ENCODE measurements at regions not wholly inside any gene's neighbourhood (a gene's known extent, or its start where the extent isn't known, plus 50 kb on each side); places are given as distances from the start of the nearest gene placed in this dataset.

- H3K27me3 ChIP-seq (replicated peaks; ENCODE audit: insufficient read depth): no peaks in the 10 kb centered on the region
Measured at GRCh38 chr18:76219023-76219422, 276.0 kb downstream of the ZNF516 start.

GRCh38 chr18:76216096-76216495 is 278.9 kb downstream of the ZNF516 start:
- no peak for ATAC-seq (ENCODE audit: insufficient number of reproducible peaks, low FRiP score, low read depth)
- H3K9me3 ChIP-seq: no peaks in the 10 kb centered on the region
- H3K27ac ChIP-seq: no peak overlapping the region
- no peak for DNase-seq (ENCODE audit: low spot score)
- no peaks in the 10 kb centered on the region for H3K36me3 ChIP-seq
- H3K4me3 ChIP-seq: no peak overlapping the region
- TF ChIP-seq CTCF (IDR thresholded peaks at IDR 0.05): no peak
- no peaks in the 10 kb centered on the region for H3K4me1 ChIP-seq (ENCODE audit: control insufficient read depth in 1 of 2, low read depth in 2 of 2)
- no peaks in the 10 kb centered on the region for H3K27me3 ChIP-seq (replicated peaks; ENCODE audit: insufficient read depth)

More at GRCh38 chr18:76219023-76219422, 276.0 kb downstream of the ZNF516 start:
- Histone ChIP-seq H3K9me3 (no peaks in the 10 kb centered on the region), H3K4me1 (ENCODE audit: control insufficient read depth in 1 of 2, low read depth in 2 of 2) (no peaks in the 10 kb centered on the region), H3K4me3 (no peak overlapping the region), H3K36me3 (no peaks in the 10 kb centered on the region), H3K27ac (no peak overlapping the region)
- no peak for DNase-seq (ENCODE audit: low spot score)
- ATAC-seq (ENCODE audit: insufficient number of reproducible peaks, low FRiP score, low read depth): no peak
- TF ChIP-seq CTCF (IDR thresholded peaks at IDR 0.05): no peak

- no peak for DNase-seq (ENCODE audit: low spot score)
- no peak for TF ChIP-seq CTCF (IDR thresholded peaks at IDR 0.05)
Measured at GRCh38 chr18:76213991-76214390, 281.1 kb downstream of the ZNF516 start.

GRCh38 chr18:76212960-76213359 is 282.1 kb downstream of the ZNF516 start:
- TF ChIP-seq CTCF (IDR thresholded peaks at IDR 0.05): no peak
- no peaks in the 10 kb centered on the region for H3K9me3 ChIP-seq
- DNase-seq (ENCODE audit: low spot score) (no peak), ATAC-seq (ENCODE audit: insufficient number of reproducible peaks, low FRiP score, low read depth) (no peak)
- H3K27me3 ChIP-seq (replicated peaks; ENCODE audit: insufficient read depth): no peaks in the 10 kb centered on the region
- H3K36me3 ChIP-seq: no peaks in the 10 kb centered on the region
- no peaks in the 10 kb centered on the region for H3K4me1 ChIP-seq (ENCODE audit: control insufficient read depth in 1 of 2, low read depth in 2 of 2)
- H3K4me3 ChIP-seq: no peak overlapping the region
- no peak overlapping the region for H3K27ac ChIP-seq

More at GRCh38 chr18:76213991-76214390, 281.1 kb downstream of the ZNF516 start:
- no peak for ATAC-seq (ENCODE audit: insufficient number of reproducible peaks, low FRiP score, low read depth)
- H3K9me3 ChIP-seq: no peaks in the 10 kb centered on the region
- H3K27ac ChIP-seq: no peak overlapping the region
- H3K4me3 ChIP-seq: no peak overlapping the region
- no peaks in the 10 kb centered on the region for H3K27me3 ChIP-seq (replicated peaks; ENCODE audit: insufficient read depth)
- no peaks in the 10 kb centered on the region for H3K4me1 ChIP-seq (ENCODE audit: control insufficient read depth in 1 of 2, low read depth in 2 of 2)
- no peaks in the 10 kb centered on the region for H3K36me3 ChIP-seq

- Histone ChIP-seq H3K27ac (no peak overlapping the region), H3K4me3 (no peak overlapping the region), H3K36me3 (no peaks in the 10 kb centered on the region), H3K27me3 (replicated peaks; ENCODE audit: insufficient read depth) (no peaks in the 10 kb centered on the region), H3K4me1 (ENCODE audit: control insufficient read depth in 1 of 2, low read depth in 2 of 2) (no peaks in the 10 kb centered on the region), H3K9me3 (no peaks in the 10 kb centered on the region)
- no peak for TF ChIP-seq CTCF (IDR thresholded peaks at IDR 0.05)
- no peak for DNase-seq (ENCODE audit: low spot score)
- ATAC-seq (ENCODE audit: insufficient number of reproducible peaks, low FRiP score, low read depth): no peak
Measured at GRCh38 chr18:76209597-76209996, 285.4 kb downstream of the ZNF516 start.

Data from thoracic aorta (tissue), 2 donors.